Right lung (tissue), 2 donors: ENCODE measurements at regions not wholly inside any gene's neighbourhood (a gene's known extent, or its start where the extent isn't known, plus 50 kb on each side); places are given as distances from the start of the nearest gene placed in this dataset.

ENCODE experiments used
- DNase-seq, 2 donors: peaks; one replicate each; pipeline ENCODE4 v3.0.0-alpha.2; 2013

DNA sequence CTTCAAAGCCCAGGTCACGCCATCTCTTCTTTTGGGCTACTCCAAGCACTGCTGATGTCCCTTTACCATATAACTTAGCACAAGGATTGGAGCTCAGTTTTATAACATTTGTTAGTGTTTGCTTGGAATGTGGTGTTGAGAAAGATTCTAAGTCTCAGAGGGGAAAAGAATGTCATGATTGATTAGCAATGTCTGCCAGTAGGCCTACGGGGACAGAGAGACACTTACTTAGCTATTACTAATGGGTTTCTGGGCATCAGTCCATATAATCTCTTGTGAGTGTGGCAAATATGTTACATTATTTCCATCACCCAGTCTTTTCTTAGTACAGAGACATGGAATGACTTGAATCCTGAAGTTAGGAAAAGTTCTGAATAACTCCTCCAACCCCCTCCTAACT is 75.4 kb upstream of the FSHB start:
- DNase-seq: peak in 1 of 2 donors; percentile 51

DNA sequence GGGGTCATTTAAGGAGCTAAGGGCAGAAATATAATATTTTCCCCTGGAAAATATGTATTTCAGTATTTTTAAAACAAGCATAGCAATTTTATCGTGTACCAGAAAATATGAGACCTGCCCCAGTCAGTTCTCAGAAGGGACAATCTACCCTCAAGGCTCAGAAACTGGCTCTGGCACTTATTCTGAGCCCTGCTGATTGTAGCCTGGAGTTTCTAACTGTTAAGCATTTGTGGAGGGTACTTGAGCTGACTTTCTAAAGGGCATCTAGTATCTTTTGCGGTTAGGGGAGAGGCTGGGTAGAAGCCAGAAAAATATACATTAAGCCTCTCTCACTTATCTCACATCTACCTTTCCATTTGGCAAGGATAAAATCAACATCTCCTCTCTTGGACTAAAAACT is 71.3 kb upstream of the FSHB start:
- DNase-seq: no peak

DNA sequence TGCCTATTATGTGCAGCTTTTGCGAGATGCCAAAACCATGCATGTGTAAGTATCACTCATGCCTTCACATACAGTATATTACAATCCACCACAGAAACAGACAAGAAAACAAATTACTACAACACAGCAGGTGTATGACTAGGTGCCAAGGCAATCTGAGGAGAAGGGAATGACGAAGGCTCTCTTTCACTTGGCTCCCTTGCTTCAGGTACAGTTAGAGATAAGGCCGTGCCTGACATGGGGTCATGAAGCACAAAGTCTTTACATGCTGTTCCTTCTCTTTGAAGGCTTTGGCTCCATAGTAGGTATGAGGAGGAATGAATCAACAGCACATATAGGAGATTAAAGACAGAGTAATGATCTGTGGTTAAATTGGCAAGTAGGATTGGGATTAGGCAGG is 65.2 kb upstream of the FSHB start:
- DNase-seq: no peak

DNA sequence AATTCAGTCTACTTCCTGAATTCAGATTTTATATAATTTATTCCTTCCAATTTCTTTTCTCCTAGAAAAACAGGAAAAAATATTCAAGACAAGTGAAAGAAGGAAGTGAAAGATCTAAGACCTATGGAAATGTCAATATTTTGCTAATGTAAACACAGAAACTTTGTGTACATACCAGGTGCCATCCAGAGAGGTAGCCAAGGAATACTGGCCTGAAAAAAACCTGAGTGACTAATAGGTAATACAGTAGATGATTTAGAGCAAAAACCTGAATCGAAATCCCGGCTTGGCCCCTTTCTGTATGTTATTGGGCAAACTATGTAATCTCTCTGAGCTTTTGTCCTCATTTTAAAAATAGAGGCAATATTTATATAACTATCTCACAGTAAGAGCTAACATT is 59.2 kb upstream of the FSHB start:
- no peak for DNase-seq

DNA sequence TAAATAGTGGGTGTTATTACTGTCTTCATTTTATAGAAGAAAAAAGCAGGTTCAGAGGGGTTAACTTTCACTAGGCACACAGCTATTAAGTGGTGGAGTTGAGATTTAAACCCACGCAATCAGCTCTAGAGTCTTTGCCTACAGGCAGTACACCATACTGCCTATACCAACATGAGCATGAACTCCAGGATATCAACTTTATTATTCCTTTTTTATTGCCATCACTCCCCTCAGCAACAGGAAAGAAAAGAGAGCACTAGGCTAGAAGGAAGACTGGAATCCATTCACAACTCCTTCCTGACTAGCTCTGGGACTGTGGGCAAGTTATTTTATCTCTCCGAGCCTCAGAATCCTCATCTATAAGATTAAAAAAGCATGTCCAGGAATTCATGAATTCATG is 58.7 kb upstream of the FSHB start:
- no peak for DNase-seq

DNA sequence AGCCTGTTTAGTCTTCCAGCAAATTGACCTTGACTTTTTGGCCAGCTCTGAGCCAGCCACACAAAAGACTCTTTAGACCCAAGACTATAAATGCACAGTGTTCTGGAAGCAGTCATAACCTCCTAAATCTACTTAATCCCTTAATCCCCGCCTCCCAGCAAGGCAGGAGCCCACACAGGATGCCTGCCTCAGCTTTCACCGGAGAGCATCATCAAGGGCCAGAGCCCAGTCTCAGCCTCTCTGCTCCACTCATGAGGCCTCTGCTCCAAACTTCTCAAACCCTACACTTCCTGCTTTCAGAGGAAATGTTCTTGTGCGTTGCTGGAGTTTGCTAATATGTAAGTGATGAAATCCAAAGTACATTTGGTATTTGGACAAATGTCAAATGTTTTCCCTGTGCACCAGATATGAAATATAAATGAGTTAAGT is 57.9 kb upstream of the FSHB start:
- DNase-seq: peak; percentile 29 to 31

DNA sequence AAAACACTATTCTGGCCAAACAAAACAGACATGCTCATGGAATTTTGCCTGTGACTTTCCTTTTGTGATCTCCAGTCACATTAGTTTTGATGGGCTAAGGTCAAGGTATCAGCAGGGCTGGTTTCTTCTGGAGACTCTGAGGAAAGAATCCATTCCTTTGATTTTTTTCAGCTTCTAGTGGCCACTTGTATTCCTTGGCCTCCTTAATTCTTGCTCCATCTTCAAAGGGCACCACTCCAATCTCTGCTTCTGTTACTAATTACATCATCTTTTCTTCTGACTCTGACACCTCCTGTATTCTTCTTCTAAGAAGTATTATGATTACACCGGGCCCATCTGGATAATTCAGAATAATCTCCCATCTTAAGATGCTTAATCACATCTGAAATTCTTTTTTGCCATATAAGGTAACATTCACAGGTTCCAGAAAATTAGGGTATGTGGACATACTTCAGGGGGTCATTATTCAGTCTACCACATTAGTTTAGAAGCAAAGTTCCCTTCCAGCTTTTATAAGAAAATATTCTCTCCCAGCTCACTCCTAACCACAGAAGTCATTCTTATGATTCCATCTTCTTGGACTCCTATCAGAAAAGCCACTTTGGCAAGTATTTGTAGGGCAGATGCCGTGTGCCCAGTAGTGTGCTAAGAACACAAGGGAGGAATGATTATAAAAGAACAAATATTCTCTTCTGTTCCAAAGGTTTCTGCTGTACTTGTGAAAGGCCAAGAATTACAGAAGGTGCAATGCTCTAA is 56.4 kb upstream of the FSHB start:
- DNase-seq: no peak
